Right kidney (tissue), 1 donor: ENCODE measurements at regions not wholly inside any gene's neighbourhood (a gene's known extent, or its start where the extent isn't known, plus 50 kb on each side); places are given as distances from the start of the nearest gene placed in this dataset.
"Not testable (repeated sequence)": the region's sequence is repeated elsewhere in the genome, so short reads cannot be mapped to it uniquely, and the experiment has no call there.

Experiments
- DNase-seq: peaks from one replicate; pipeline ENCODE4 v3.0.0-alpha.2; 2016

DNA sequence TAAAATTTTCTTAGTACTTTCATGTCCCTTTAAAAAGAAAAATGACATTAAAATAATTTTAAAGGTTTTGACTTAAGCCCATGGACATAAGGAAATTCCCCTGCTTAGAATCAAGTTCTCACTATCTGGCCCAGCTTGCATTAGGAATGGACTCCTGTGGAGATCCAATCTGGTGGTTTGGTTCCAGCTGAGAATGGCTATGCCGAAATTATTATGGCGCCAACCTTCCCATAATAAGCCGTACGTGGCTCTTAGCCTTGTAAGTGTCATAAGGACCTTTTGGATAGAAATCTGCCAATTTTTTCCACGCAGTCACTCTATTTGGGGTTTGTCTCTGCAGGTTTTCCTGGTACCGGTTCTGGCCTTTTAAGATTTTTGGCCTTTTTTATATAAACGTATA is 262.1 kb upstream of the MAF start:
- no peak for DNase-seq

DNA sequence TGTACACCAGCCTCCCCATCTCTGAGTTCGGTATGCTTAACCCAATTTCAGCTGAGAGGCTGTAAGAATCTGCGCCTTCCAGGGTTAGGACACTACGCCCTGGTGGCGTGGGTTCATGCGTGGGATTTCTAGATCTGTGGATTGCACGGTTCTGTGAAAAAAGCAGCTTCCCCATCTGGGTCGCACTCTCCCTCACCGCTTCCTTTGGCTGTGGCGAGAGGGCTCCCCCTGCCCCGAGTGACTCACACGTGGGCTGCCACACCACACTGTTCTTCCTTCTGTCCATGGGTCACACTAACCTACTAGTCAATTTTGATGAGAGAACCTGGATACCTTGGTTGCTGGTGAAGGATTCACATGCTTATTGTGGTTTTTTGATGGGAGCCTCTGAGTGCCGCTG is 256.0 kb upstream of the MAF start:
- DNase-seq, result no peak

DNA sequence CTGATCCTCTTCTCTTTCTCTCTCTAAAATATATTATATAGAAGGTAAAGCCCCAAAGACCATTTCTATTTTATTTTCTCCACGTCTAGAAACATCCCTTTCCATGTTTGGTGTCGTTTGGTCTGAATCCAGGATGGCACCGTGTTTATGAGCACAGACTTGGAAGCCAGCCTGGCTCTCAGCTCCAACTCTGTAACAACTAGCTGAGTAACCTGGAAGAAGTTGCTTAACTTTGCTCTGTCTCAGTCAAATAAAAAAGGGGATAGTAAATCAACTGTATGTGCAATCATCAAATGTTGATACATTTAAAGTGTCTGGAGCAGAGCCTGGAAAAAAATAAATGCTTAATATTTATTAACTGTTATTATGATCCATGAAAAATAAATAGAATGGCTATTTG is 249.8 kb upstream of the MAF start:
- no peak for DNase-seq

DNA sequence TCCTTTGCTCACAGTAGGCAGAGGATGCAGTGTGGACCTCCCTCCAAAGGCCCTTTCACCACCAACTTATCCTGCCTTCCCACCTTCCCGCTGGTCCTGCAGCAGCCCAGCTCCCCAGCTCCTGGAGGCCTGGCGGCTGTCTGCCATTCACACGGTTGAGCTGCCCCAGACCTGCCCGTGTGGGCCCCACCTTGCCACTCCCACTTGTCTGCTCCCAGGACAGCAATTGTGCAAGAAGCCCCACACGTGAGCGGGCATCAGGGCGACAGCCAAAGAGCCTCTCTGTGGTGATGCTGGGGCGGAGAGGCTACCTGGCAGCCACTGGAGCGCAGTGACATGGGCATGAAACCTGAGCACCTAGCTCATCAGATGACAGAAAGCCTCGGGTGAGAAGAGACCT is 248.6 kb upstream of the MAF start:
- DNase-seq, result no peak

DNA sequence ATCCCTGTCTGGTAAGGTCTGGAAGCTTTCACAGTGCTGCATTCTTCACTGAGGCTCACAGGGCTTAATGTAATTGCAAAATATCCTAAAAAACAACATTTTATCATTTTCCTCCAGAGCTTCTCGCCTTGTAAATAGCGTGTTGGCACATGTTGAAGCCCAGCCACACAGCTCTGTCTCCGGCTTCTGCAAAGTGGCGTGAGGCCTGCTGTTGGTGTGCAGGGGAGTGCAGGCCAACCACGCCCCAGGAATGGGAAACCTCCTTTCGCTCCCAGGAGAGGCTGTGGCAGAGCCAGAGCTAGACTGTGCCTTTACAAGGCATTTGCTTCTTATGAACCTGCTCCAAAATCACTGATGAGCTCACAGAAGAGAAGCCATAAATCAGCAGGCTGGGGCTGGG is 248.2 kb upstream of the MAF start:
- no peak for DNase-seq

- no peak for DNase-seq
These were observed 247.0 kb upstream of the MAF start for GRCh38 chr16:79847569-79847968.

DNA sequence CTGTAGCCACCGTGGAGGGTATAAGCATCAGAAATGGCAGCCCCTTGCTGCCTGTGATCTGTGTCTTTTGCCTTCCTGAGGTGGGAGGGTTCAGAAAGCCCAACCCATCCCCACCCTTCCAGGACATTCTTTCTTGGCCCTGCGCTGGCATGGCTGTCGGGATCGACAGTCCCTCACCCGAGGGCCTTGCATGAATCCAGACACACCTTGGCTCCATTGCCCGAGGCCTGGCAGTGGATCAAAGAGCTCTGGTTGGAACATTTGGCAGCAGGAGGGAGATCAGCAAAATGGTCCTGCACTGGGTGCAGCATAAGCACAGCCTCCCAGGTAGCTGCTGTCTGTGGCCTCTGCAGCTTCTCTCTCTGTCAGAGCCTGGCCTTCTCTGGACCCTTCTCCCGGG is 246.6 kb upstream of the MAF start:
- no peak for DNase-seq

- DNase-seq, result no peak
These were observed 245.2 kb upstream of the MAF start for GRCh38 chr16:79845734-79846135.

- DNase-seq, result no peak
These were observed 244.6 kb upstream of the MAF start for GRCh38 chr16:79845033-79845733.

DNA sequence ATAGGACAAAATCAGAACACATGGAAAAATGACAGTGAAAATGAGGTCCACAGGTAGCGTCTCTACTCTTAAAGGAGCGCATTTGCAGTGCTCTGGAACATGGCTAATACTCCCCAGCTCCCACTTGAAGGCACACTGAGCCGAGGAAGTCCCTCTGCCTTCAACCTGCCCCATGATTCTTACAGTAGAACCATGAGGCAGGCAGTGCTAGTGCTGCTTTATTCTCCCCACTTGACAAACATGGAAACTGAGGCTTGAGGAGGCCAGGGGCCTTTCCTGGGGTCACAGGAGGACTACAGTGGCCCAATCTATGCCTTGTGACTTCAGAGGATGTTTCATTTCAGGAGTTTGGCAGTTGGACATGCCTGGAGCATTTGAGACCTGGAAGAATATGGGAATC is 244.1 kb upstream of the MAF start:
- DNase-seq, result no peak

DNA sequence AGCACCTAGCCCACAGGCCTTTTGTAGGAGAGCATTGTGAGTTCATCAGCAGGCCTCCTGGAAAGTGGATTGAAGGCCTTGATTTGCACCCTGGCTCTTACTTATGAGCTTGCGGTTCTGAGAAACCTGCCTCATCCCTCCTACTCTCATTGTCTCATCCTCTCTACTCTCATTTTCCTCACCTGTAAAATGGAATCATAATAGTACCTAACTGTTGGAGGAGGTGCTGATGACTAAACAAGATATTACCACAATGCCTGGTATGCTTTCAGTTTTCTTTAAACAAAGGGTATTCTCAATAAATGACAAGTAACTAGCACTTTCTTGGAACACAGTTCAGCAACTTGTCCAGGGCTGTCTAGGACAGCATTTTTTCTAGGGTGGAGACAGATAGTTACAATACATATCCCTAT is 243.1 kb upstream of the MAF start:
- DNase-seq, result no peak

GRCh38 chr16:79843145-79843544 is 242.6 kb upstream of the MAF start:
- DNase-seq, result no peak

GRCh38 chr16:79842197-79842596 is 241.7 kb upstream of the MAF start:
- no peak for DNase-seq

- no peak for DNase-seq
These were observed 239.2 kb upstream of the MAF start for GRCh38 chr16:79839466-79840341.

- no peak for DNase-seq
These were observed 238.1 kb upstream of the MAF start for GRCh38 chr16:79838496-79839259.

DNA sequence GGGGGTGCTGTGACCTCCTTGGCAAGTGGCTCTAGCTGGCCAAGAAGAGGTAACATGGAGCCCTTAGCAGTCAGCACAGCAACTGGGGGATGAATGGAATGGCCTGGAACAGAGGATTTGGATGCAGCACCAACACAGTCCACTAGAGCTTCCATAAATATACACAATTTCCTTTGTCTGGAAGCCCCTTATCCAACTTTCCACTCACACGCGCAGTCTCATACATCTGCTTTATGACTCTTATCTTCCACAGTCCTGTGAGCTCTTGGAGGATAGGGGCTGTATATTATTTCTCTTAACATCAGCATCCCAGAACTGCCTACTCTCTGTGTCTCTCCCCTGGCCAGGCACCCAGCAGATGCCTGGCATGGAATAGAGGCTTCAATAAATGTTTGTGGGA is 235.6 kb upstream of the MAF start:
- no peak for DNase-seq

GRCh38 chr16:79835194-79835593 is 234.7 kb upstream of the MAF start:
- no peak for DNase-seq

DNA sequence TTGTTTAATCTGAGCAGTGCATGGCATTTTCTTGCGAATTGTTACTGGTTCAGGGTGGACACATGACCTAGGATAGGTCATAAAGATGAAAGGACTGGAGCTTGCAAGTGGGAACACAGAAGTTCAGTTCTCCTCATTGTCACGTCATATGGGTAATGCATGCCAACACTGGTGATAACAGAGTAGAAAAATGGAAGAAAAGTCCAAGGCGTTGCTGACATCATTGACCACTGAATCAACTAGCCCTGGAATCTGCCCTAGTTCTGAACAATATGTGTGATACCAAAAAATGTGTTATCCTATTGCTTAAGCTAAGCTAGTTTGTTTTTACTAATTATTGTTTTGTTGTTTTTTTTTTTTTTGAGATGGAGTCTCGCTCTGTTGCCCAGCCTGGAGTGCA is 234.2 kb upstream of the MAF start:
- no peak for DNase-seq

GRCh38 chr16:79834003-79834402 is 233.5 kb upstream of the MAF start:
- not testable (repeated sequence) for DNase-seq

DNA sequence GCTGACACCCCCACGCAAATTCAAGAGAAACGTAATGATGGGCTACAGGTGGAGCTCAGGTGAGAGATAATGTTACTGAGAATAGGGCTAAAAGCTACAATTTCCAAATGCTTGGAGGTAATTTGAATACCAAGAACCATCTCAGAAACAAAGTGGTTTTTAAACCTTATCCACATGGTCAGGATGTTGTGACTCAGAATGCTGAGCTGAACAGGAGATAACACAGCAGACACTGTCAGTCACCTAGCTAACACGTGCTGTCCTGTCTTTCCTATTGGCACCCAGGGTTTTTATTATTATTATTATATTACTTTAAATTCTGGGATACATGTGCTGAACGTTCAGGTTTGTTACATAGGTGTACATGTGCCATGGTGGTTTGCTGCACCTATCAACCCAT is 233.0 kb upstream of the MAF start:
- DNase-seq, result no peak

- no peak for DNase-seq
These were observed 226.4 kb upstream of the MAF start for GRCh38 chr16:79826732-79827475.

DNA sequence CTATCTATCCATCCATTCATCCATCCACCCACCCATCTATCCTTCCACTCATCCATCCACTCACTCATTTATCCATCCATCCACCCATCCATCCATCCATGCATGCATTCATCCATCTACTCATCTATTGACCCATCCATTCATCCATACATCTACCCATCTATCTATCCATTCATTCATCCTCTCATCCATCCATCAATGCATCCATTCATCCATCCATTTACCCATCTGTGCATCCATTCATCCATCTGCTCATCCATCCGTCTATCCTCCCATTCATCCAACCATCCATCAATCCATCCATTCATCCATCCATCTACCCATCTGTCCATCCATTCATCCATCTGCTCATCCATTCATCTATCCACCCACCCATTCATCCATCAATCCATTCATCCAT is 224.5 kb upstream of the MAF start:
- DNase-seq, result no peak

DNA sequence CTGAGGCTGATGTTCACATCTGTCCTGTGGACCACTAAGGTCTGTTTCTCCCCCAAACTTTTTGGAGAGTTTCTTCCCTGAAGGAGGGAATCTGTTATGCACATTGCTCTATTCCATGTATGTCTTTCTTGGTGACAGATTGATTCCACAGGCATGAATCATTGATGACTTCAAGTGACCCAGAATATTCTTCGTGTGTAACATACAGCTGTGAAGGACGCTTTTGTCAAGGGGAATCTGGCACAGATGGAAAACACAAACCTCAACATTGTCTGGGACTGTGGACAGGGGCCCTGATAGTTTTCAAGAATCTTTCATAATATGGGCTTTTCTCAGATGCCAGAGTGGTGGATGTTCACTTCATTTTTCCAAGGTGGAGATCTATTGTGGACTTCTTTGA is 223.1 kb upstream of the MAF start:
- DNase-seq, result no peak
